HG02885 (cell line): ENCODE measurements at regions not wholly inside any gene's neighbourhood (a gene's known extent, or its start where the extent isn't known, plus 50 kb on each side); places are given as distances from the start of the nearest gene placed in this dataset.
A peak's percentile ranks its signal among the peaks of the same experiment; 100 is the strongest.
"Not testable (repeated sequence)": the region's sequence is repeated elsewhere in the genome, so short reads cannot be mapped to it uniquely, and the experiment has no call there.

Experiments used
- ATAC-seq: cut with Tn5 transposase; IDR thresholded peaks from one replicate; pipeline ENCODE4 v1.9.1; 2021; ENCODE audit warnings: mild to moderate bottlenecking; ENCODE audit not compliant: unreplicated experiment, poor library complexity

- ATAC-seq = no peak
These were observed 1415.2 kb downstream of the GATA3 start for GRCh38 chr10:9469663-9470205.

- ATAC-seq = no peak
These were observed 1416.1 kb downstream of the GATA3 start for GRCh38 chr10:9470581-9470980.

- no peak for ATAC-seq
These were observed 1447.5 kb downstream of the GATA3 start for GRCh38 chr10:9501944-9502343.

GRCh38 chr10:9504227-9504626 is 1449.7 kb downstream of the GATA3 start:
- ATAC-seq = no peak

GRCh38 chr10:9505546-9505945 is 1451.1 kb downstream of the GATA3 start:
- no peak for ATAC-seq

- ATAC-seq = no peak
These were observed 1454.1 kb downstream of the GATA3 start for GRCh38 chr10:9508606-9509005.

- no peak for ATAC-seq
These were observed 1456.1 kb downstream of the GATA3 start for GRCh38 chr10:9510626-9511025.

GRCh38 chr10:9515922-9516321 is 1461.4 kb downstream of the GATA3 start:
- ATAC-seq = no peak

GRCh38 chr10:9535744-9536143 is 1481.3 kb downstream of the GATA3 start:
- ATAC-seq = peak; percentile 90

GRCh38 chr10:9545073-9545472 is 1472.6 kb upstream of the CELF2 start:
- no peak for ATAC-seq

GRCh38 chr10:9547936-9548904 is 1469.5 kb upstream of the CELF2 start:
- no peak for ATAC-seq

GRCh38 chr10:9550810-9551209 is 1466.9 kb upstream of the CELF2 start:
- no peak for ATAC-seq

GRCh38 chr10:9554321-9554720 is 1463.4 kb upstream of the CELF2 start:
- no peak for ATAC-seq

- no peak for ATAC-seq
These were observed 1456.7 kb upstream of the CELF2 start for GRCh38 chr10:9560976-9561375.

- no peak for ATAC-seq
These were observed 1455.7 kb upstream of the CELF2 start for GRCh38 chr10:9561821-9562505.

GRCh38 chr10:9577746-9578145 is 1439.9 kb upstream of the CELF2 start:
- no peak for ATAC-seq

- no peak for ATAC-seq
These were observed 1438.5 kb upstream of the CELF2 start for GRCh38 chr10:9579110-9579705.

GRCh38 chr10:9582803-9583202 is 1434.9 kb upstream of the CELF2 start:
- ATAC-seq = not testable (repeated sequence)

- no peak for ATAC-seq
These were observed 1421.2 kb upstream of the CELF2 start for GRCh38 chr10:9596368-9596920.

- ATAC-seq = no peak
These were observed 1414.7 kb upstream of the CELF2 start for GRCh38 chr10:9602998-9603397.
